ENCODE measurements at regions not wholly inside any gene's neighbourhood (a gene's known extent, or its start where the extent isn't known, plus 50 kb on each side); places are given as distances from the start of the nearest gene placed in this dataset.

DNA sequence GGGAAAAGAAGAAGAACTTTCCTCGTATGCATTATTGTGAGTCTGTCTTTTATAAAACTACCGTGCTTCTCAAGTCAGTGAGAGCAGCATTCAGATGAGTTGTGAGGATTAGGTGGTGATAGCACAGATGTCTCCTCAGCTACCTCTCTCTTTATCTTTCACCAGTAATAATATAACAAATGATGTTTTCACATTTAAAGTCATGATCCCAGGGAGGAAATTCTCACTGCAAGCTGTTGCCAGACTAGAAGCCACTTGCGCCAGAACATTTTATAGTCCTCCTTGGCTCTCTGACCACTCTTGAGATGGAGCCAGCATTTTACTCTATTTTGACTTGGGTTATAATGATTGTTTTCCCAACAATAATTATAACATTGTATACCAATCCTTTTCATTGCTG is 443.1 kb downstream of the AEBP2 start:
- intact Hi-C loops (cut with micrococcal nuclease): no loop called here
- Mint-ChIP-seq H3K4me3 (no peak overlapping the region), H3K36me3 (no peaks in the 10 kb centered on the region), H3K4me1 (peaks cover 22% of the 10 kb centered on the region), H3K27me3 (ENCODE audit: low read depth in 3 of 3) (no peaks in the 10 kb centered on the region), H3K9me3 (peaks cover 0 to 4% (median 1%) of the 10 kb centered on the region in 7 donors), H3K27ac (no peak overlapping the region)
- Histone ChIP-seq H3K9me3 (replicated peaks in 1 of 2; ENCODE audit: control insufficient read depth in 1 of 2, insufficient read depth in 1 of 2, low read length in 2 of 2) (no peaks in the 10 kb centered on the region), H2AFZ (ENCODE audit: insufficient read depth, low read depth, low read length, poor library complexity, severe bottlenecking) (no peak overlapping the region), H3K79me2 (ENCODE audit: insufficient read depth, low read length) (no peaks in the 10 kb centered on the region), H4K20me1 (ENCODE audit: insufficient read depth, low read length) (no peaks in the 10 kb centered on the region), H3K27ac (ENCODE audit: low read depth in 1 of 2, low read length in 2 of 2) (no peak overlapping the region), H3K4me1 (ENCODE audit: control insufficient read depth in 1 of 2, insufficient read depth in 2 of 2, low read length in 2 of 2) (peaks cover 0 to 7% of the 10 kb centered on the region in 2 donors), H3K9ac (ENCODE audit: insufficient read depth, low read length, poor library complexity, severe bottlenecking) (no peak overlapping the region), H3K36me3 (replicated peaks in 1 of 2; ENCODE audit: control insufficient read depth in 1 of 2, insufficient read depth in 2 of 2, low read length in 2 of 2) (no peaks in the 10 kb centered on the region), H3K4me3 (replicated peaks in 1 of 3; ENCODE audit: low read depth in 2 of 3, low read length in 3 of 3) (no peak overlapping the region), H3K4me2 (replicated peaks; ENCODE audit: extremely low read depth, low read length, poor library complexity, severe bottlenecking) (no peak overlapping the region), H3K27me3 (ENCODE audit: control insufficient read depth in 2 of 2, insufficient read depth in 2 of 2, low read length in 2 of 2) (no peaks in the 10 kb centered on the region)
- no peak for DNase-seq
- no CpG with 5 or more reads among the region's 3 CpGs for WGBS (ENCODE audit: insufficient coverage)
- TF ChIP-seq, protein P1, sequence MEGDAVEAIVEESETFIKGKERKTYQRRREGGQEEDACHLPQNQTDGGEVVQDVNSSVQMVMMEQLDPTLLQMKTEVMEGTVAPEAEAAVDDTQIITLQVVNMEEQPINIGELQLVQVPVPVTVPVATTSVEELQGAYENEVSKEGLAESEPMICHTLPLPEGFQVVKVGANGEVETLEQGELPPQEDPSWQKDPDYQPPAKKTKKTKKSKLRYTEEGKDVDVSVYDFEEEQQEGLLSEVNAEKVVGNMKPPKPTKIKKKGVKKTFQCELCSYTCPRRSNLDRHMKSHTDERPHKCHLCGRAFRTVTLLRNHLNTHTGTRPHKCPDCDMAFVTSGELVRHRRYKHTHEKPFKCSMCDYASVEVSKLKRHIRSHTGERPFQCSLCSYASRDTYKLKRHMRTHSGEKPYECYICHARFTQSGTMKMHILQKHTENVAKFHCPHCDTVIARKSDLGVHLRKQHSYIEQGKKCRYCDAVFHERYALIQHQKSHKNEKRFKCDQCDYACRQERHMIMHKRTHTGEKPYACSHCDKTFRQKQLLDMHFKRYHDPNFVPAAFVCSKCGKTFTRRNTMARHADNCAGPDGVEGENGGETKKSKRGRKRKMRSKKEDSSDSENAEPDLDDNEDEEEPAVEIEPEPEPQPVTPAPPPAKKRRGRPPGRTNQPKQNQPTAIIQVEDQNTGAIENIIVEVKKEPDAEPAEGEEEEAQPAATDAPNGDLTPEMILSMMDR (IDR thresholded peaks at IDR 0.05): no peak

DNA sequence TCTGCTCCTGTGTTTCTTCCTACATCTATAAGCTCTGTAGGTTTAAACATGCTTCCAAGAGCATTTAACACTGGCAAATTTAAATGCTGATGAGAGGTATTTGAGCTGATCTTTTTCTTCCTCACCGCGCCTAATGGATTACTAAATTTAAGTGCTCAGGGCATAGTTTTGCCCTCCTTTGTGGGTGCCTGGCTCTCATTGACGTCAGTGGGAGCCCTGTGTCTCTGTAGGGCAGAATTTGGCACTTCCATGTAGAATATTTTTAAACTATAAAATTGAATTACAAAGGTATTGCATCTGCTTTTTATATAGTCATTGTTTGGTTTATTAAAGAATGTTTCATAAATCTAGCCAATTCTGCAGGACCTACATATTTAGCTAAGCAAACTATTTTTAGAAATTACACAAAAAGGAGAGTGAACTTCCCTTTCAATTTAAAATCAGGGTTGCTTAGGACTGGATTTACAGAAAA is 444.8 kb downstream of the AEBP2 start:
- peaks cover 0 to 4% (median 1%) of the 10 kb centered on the region in 7 donors for H3K9me3 Mint-ChIP-seq
- Histone ChIP-seq H3K4me2 (replicated peaks; ENCODE audit: extremely low read depth, low read length, poor library complexity, severe bottlenecking) (no peak overlapping the region), H3K9me3 (replicated peaks in 1 of 2; ENCODE audit: control insufficient read depth in 1 of 2, insufficient read depth in 1 of 2, low read length in 2 of 2) (no peaks in the 10 kb centered on the region), H3K27ac (ENCODE audit: low read depth in 1 of 2, low read length in 2 of 2) (no peak overlapping the region), H3K4me3 (replicated peaks in 1 of 3; ENCODE audit: low read depth in 2 of 3, low read length in 3 of 3) (no peak overlapping the region), H4K20me1 (ENCODE audit: insufficient read depth, low read length) (no peaks in the 10 kb centered on the region), H3K27me3 (ENCODE audit: control insufficient read depth in 2 of 2, insufficient read depth in 2 of 2, low read length in 2 of 2) (no peaks in the 10 kb centered on the region), H3K9ac (ENCODE audit: insufficient read depth, low read length, poor library complexity, severe bottlenecking) (no peak overlapping the region), H3K36me3 (replicated peaks in 1 of 2; ENCODE audit: control insufficient read depth in 1 of 2, insufficient read depth in 2 of 2, low read length in 2 of 2) (no peaks in the 10 kb centered on the region), H3K4me1 (ENCODE audit: control insufficient read depth in 1 of 2, insufficient read depth in 2 of 2, low read length in 2 of 2) (peaks cover 0 to 7% of the 10 kb centered on the region in 2 donors), H2AFZ (ENCODE audit: insufficient read depth, low read depth, low read length, poor library complexity, severe bottlenecking) (no peak overlapping the region), H3K79me2 (ENCODE audit: insufficient read depth, low read length) (no peaks in the 10 kb centered on the region)
- TF ChIP-seq, protein P1 (IDR thresholded peaks at IDR 0.05): no peak
- H3K4me3 Mint-ChIP-seq: no peak overlapping the region
- WGBS (ENCODE audit: insufficient coverage): 92% methylated on average over 2 of the region's 3 CpGs
- H3K27me3 Mint-ChIP-seq (ENCODE audit: low read depth in 3 of 3): no peaks in the 10 kb centered on the region
- peaks cover 26% of the 10 kb centered on the region for H3K4me1 Mint-ChIP-seq
- intact Hi-C loops (cut with micrococcal nuclease): no loop called here
- no peak overlapping the region for H3K27ac Mint-ChIP-seq
- H3K36me3 Mint-ChIP-seq: no peaks in the 10 kb centered on the region
- no peak for DNase-seq
